ENCODE measurements at regions not wholly inside any gene's neighbourhood (a gene's known extent, or its start where the extent isn't known, plus 50 kb on each side); places are given as distances from the start of the nearest gene placed in this dataset.

DNA sequence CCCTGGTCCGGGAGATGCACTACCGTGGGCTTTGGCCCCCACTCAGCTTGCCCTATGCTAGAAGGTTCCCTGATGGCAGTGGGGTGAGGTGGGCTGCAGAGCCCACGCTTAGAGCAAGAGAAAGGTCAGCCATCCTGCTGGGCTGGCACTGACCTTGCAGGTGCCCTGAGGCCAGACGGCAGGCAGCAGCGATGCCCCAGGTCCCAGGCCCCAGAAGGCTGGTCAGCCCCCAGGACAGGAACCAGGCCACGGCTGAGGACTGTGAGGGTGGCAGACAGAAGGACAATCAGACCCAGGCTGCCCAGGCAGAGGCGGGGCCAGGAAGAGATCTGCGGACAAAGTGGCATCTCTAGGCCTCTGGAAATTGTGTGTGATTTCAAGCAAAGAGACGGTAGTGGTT is 231.7 kb downstream of the CTTN start:
- Mint-ChIP-seq H3K27ac (no peak overlapping the region), H3K4me3 (no peak overlapping the region), H3K4me1 (peaks cover 18 to 26% of the 10 kb centered on the region in 2 experiments), H3K9me3 (no peaks in the 10 kb centered on the region), H3K27me3 (ENCODE audit: low read depth) (no peaks in the 10 kb centered on the region; the same call in 1 of the 2 replicates), H3K36me3 (ENCODE audit: insufficient read depth in 1 of 3, low read depth in 3 of 3) (peaks cover 0 to 2% (median 0%) of the 10 kb centered on the region in 3 experiments; a peak in 1 of 7 replicates)
- Histone ChIP-seq H3K56ac (ENCODE audit: insufficient read length, low read depth, low read length) (no peak overlapping the region), H2AFZ (ENCODE audit: low read length) (no peak overlapping the region), H3K14ac (ENCODE audit: insufficient read depth, low read length) (no peak overlapping the region), H4K5ac (ENCODE audit: insufficient read length, low read depth, low read length) (no peak overlapping the region), H2BK15ac (ENCODE audit: low read depth, low read length) (no peak overlapping the region), H3K27me3 (ENCODE audit: insufficient read depth, low read length) (no peaks in the 10 kb centered on the region), H3K9ac (ENCODE audit: extremely low read depth, insufficient read length, low read length) (no peak overlapping the region), H3K4ac (ENCODE audit: low read depth, low read length) (no peak overlapping the region), H3K23ac (ENCODE audit: insufficient read length, low read depth, low read length) (no peak overlapping the region), H3K9me3 (ENCODE audit: control insufficient read depth, low read depth, low read length) (no peaks in the 10 kb centered on the region), H2BK120ac (ENCODE audit: low read depth, low read length, poor library complexity, severe bottlenecking) (no peak overlapping the region), H2AK5ac (ENCODE audit: insufficient read length, low read length) (no peak overlapping the region), H4K91ac (ENCODE audit: insufficient read length, low read depth, low read length) (no peak overlapping the region), H4K20me1 (ENCODE audit: control insufficient read depth, insufficient read depth, insufficient read length) (no peaks in the 10 kb centered on the region), H2BK20ac (ENCODE audit: low read depth, low read length, poor library complexity, severe bottlenecking) (no peak overlapping the region), H2BK5ac (ENCODE audit: insufficient read length, low read length) (no peak overlapping the region), H3K18ac (ENCODE audit: insufficient read length, low read depth, low read length) (no peak overlapping the region), H2BK12ac (ENCODE audit: insufficient read length, low read depth, low read length) (no peak overlapping the region), H3K4me1 (ENCODE audit: insufficient read depth, low read length) (no peaks in the 10 kb centered on the region; the same call in 1 of the 2 replicates), H3K79me1 (ENCODE audit: insufficient read depth, low read depth, low read length, poor library complexity, severe bottlenecking) (no peaks in the 10 kb centered on the region), H3K4me2 (ENCODE audit: insufficient read depth, insufficient read length, low read length) (no peak overlapping the region), H3K27ac (ENCODE audit: insufficient read length, low read depth, low read length) (no peak overlapping the region), H3T11ph (ENCODE audit: low read length) (no peak overlapping the region), H4K8ac (replicated peaks; ENCODE audit: insufficient read length, low read depth, low read length) (no peak overlapping the region), H3K23me2 (ENCODE audit: insufficient read length, low read depth, low read length, poor library complexity, severe bottlenecking) (no peaks in the 10 kb centered on the region), H3K79me2 (ENCODE audit: insufficient read depth, low read length) (peaks cover 2% of the 10 kb centered on the region; the same call in 1 of the 2 replicates)
- DNase-seq, result no peak
- no CpG with 5 or more reads among the region's 9 CpGs for WGBS (ENCODE audit: extremely low coverage, insufficient read length, low lambda C conversion rate)
- no peak for TF ChIP-seq CTCF (conservative IDR thresholded peaks at IDR 0.05)
